Prostate gland (tissue), 2 donors: ENCODE measurements at regions not wholly inside any gene's neighbourhood (a gene's known extent, or its start where the extent isn't known, plus 50 kb on each side); places are given as distances from the start of the nearest gene placed in this dataset.

Experiments used
- POLR2A ChIP-seq: fragments of 450-650 bp; IDR thresholded peaks from one replicate; pipeline ENCODE4 v1.6.1; 2016; ENCODE audit warnings: antibody characterized with exemption, mild to moderate bottlenecking
- POLR2AphosphoS5 ChIP-seq: sonication (generic); formaldehyde crosslinking; IDR thresholded peaks from one replicate; pipeline ENCODE4 v1.6.1; 2017; ENCODE audit warnings: antibody characterized with exemption
- TF ChIP-seq, protein P1 (sequence below), 4 experiments: fragments of 200-600 bp in 2 of 4; fragments of 450-650 bp in 2 of 4; sonication (generic) in 2 of 4; IDR thresholded peaks; 1 replicate in 3 of 4; 2 replicates in 1 of 4; pipeline ENCODE4 v1.5.1; 2016 to 2019; ENCODE audit warnings: antibody characterized with exemption in 4 of 4, mild to moderate bottlenecking in 2 of 4, moderate library complexity in 2 of 4

DNA sequence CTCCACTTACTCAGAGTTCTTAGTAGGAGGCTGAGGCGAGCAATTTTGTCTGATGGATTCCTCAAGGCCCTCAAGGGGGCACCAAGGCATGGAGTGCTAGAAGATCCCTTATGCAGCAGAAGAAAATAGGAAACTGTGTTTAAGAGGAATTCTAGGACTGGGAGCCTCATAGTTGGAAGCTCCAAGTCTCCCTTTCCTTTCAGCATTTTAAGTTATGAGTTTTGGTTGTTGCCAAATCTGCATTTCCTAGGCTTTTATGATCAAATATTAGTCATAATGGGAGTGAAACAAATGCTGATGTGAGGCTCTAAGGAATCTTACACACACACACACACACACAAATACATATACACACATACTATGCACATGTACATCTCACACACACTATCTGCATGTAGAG is 714.0 kb downstream of the UTRN start:
- no peak for TF ChIP-seq POLR2AphosphoS5
- no peak for TF ChIP-seq POLR2A
- TF ChIP-seq, protein P1, sequence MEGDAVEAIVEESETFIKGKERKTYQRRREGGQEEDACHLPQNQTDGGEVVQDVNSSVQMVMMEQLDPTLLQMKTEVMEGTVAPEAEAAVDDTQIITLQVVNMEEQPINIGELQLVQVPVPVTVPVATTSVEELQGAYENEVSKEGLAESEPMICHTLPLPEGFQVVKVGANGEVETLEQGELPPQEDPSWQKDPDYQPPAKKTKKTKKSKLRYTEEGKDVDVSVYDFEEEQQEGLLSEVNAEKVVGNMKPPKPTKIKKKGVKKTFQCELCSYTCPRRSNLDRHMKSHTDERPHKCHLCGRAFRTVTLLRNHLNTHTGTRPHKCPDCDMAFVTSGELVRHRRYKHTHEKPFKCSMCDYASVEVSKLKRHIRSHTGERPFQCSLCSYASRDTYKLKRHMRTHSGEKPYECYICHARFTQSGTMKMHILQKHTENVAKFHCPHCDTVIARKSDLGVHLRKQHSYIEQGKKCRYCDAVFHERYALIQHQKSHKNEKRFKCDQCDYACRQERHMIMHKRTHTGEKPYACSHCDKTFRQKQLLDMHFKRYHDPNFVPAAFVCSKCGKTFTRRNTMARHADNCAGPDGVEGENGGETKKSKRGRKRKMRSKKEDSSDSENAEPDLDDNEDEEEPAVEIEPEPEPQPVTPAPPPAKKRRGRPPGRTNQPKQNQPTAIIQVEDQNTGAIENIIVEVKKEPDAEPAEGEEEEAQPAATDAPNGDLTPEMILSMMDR (IDR thresholded peaks at IDR 0.05) = no peak
